Kidney epithelial cell (primary cell): ENCODE measurements at regions not wholly inside any gene's neighbourhood (a gene's known extent, or its start where the extent isn't known, plus 50 kb on each side); places are given as distances from the start of the nearest gene placed in this dataset.

ENCODE experiments used
- DNase-seq: peaks from one replicate; pipeline ENCODE4 v3.0.0-alpha.2; 2010; ENCODE audit warnings: low read depth
- H3K27me3 ChIP-seq: 2 replicates; pipeline ENCODE4 v1.6.0; 2011; ENCODE audit warnings: low read length; ENCODE audit not compliant: control insufficient read depth, insufficient read depth
- H3K36me3 ChIP-seq: 2 replicates; pipeline ENCODE4 v1.5.1; 2011; ENCODE audit warnings: low read length; ENCODE audit not compliant: control insufficient read depth, insufficient read depth
- H3K4me3 ChIP-seq: 2 replicates; pipeline ENCODE4 v1.5.1; 2011; ENCODE audit warnings: low read depth, mild to moderate bottlenecking, control low read depth, low read length
- TF ChIP-seq, protein P1 (sequence below): IDR thresholded peaks from 2 replicates; pipeline ENCODE4 v1.5.1; 2011; ENCODE audit warnings: mild to moderate bottlenecking, moderate library complexity, low read length, control low read depth, inconsistent platforms; ENCODE audit not compliant: insufficient read depth, poor library complexity, severe bottlenecking

DNA sequence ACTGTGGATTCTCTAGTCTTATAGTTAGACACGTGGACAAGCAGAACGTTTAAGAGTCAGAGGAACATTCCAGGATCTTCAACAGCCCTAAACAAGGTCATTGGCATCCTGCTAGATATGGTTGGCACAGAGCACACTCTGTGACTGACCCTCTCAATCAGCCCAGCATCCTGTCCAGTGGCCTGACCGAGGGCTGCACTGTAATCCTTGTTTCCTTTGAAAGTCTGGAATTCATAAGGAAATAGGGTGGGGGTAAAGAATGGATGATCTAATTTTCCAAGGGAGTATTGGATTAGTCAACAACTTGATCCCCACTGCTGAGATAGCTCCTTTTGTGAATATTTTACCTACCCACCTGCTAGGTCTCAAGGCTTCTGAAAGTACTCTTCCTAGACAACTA lies 94.5 kb upstream of the DLG1 start:
- Histone ChIP-seq H3K36me3 (no peaks in the 10 kb centered on the region), H3K27me3 (peaks cover 4% of the 10 kb centered on the region), H3K4me3 (no peak overlapping the region)
- TF ChIP-seq, protein P1, sequence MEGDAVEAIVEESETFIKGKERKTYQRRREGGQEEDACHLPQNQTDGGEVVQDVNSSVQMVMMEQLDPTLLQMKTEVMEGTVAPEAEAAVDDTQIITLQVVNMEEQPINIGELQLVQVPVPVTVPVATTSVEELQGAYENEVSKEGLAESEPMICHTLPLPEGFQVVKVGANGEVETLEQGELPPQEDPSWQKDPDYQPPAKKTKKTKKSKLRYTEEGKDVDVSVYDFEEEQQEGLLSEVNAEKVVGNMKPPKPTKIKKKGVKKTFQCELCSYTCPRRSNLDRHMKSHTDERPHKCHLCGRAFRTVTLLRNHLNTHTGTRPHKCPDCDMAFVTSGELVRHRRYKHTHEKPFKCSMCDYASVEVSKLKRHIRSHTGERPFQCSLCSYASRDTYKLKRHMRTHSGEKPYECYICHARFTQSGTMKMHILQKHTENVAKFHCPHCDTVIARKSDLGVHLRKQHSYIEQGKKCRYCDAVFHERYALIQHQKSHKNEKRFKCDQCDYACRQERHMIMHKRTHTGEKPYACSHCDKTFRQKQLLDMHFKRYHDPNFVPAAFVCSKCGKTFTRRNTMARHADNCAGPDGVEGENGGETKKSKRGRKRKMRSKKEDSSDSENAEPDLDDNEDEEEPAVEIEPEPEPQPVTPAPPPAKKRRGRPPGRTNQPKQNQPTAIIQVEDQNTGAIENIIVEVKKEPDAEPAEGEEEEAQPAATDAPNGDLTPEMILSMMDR, result no peak
- no peak for DNase-seq

DNA sequence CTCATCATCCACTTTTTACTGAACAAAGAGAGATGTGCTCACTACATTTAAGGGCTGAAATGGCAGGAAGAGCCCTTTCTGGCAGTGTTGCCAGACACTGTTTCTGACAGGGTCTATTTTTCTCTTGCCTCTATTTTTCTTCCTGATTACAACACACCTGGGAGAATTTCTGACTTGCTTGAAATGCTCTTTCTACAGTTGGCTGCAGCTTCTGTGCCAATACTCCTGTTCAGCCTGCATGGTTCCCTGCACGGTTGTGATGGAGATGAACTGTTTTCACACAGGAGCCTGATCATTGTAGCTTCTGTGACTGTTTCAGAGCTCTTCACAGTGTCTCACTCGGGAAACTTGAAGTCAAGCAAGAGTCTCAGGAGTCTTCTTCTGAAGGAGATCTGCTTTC lies 83.0 kb upstream of the DLG1 start:
- Histone ChIP-seq H3K36me3 (no peaks in the 10 kb centered on the region), H3K27me3 (no peaks in the 10 kb centered on the region), H3K4me3 (no peak overlapping the region)
- TF ChIP-seq, protein P1, result no peak
- DNase-seq, result no peak

DNA sequence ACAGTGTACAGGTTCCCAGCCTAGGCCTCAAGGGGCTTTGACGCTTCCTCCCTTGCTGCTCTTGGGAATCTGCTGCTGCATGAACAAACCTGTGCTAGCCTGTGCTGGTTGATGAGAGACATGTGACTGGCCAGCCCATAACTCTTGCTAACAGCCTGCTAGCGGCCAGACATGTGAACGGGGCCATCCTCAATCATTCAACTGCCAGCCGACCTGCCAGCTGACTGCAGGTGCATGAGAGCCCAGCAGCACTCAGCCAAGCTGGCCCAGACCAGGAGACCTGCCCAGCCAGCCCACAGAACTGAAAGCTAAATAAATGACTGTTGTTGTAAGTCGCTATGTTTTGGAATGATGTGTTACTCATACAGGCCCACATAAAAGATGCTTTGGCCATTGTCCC lies 82.4 kb upstream of the DLG1 start:
- Histone ChIP-seq H3K4me3 (no peak overlapping the region), H3K36me3 (no peaks in the 10 kb centered on the region), H3K27me3 (no peaks in the 10 kb centered on the region)
- no peak for DNase-seq
- TF ChIP-seq, protein P1, result no peak

DNA sequence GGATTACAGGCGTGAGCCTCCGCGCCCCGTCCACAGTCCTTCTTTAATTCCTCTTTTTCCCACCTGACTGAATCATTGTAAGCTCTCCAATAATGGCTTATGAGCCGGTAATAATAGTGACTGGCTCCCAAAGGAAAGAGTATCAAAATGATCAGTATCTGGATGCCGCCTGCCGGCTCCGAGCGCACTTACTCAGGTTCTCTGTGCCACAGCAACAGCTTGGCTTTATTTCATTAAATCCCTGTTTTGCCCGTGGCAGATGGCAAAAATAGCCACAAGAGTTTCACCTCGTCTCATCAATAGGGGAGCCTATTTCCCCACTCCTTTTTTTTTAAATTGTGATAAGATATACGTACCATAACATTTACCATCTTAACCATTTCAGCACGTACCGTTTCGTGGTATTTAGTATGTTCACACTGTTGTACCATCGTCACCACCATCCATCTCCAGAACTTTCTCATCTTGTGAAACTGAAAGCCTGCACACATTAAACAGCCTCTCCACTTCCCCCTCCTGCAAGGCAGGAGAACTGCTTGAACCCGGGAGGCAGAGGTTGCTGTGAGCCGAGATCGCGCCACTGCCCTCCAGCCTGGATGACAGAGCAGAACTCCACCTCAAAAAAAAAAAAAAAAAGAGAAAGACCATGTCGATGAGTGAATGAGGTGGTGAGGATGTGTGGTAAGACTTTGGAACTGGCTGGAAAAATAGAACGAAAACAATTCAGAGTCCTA lies 80.7 kb upstream of the DLG1 start:
- no peak overlapping the region for H3K4me3 ChIP-seq
- no peaks in the 10 kb centered on the region for H3K27me3 ChIP-seq
- H3K36me3 ChIP-seq, result no peaks in the 10 kb centered on the region
- TF ChIP-seq, protein P1, result no peak
- no peak for DNase-seq

DNA sequence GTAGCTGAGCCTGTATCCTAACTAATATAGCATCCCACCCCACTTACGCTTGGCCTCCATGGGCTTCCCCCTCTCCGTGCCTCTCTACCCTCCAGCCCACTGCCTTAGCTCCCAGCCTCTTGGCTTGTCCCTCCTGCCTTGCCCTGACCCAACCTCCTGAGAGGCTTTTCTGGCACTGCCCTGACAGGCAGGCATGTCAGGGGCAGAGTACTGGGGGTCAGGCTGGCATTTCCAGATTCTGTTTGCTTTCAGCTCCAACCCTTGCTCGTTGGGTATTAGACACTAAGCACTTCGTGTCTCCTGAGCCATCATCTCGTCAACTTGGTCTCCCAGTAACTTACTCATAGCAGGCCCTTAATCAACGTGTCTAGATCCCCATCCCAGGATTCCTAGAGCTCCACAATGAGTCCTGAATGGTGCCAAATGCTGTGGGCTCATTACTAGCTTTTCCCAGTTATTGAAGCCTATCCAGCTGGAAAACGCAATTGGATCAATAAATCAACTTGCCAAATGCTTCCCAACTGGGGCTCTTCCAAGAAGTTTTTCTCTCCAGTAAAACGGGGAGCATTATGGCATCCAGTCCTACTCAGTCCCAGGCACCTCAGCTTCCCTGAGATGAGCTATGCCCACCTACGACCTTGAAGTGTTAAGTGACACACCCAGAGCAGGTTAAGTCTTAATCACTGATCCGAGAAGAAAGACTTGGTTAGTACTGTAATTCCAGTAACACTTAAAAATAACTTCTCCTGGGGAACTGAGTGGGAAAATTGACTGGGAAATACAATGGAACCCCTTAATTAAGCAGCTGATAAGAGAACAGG lies 78.5 kb upstream of the DLG1 start:
- DNase-seq, result no peak
- Histone ChIP-seq H3K4me3 (no peak overlapping the region), H3K27me3 (no peaks in the 10 kb centered on the region), H3K36me3 (no peaks in the 10 kb centered on the region)
- TF ChIP-seq, protein P1, result no peak
